GM12891 (cell line): ENCODE measurements at regions not wholly inside any gene's neighbourhood (a gene's known extent, or its start where the extent isn't known, plus 50 kb on each side); places are given as distances from the start of the nearest gene placed in this dataset.

Source experiments
- POLR2A ChIP-seq: IDR thresholded peaks from 2 replicates; pipeline ENCODE4 v1.6.1; 2011; ENCODE audit warnings: low read depth, low read length, control low read depth
- POLR2AphosphoS5 ChIP-seq: IDR thresholded peaks from 2 replicates; pipeline ENCODE4 v1.6.1; 2011; ENCODE audit warnings: low read depth, low read length, control low read depth
- POU2F2 ChIP-seq: IDR thresholded peaks from 2 replicates; pipeline ENCODE4 v1.6.1; 2011; ENCODE audit warnings: low read depth, mild to moderate bottlenecking, control low read depth, low read length, moderate library complexity
- TAF1 ChIP-seq: IDR thresholded peaks from 2 replicates; pipeline ENCODE4 v1.6.1; 2011; ENCODE audit warnings: low read depth, low read length, control low read depth

DNA sequence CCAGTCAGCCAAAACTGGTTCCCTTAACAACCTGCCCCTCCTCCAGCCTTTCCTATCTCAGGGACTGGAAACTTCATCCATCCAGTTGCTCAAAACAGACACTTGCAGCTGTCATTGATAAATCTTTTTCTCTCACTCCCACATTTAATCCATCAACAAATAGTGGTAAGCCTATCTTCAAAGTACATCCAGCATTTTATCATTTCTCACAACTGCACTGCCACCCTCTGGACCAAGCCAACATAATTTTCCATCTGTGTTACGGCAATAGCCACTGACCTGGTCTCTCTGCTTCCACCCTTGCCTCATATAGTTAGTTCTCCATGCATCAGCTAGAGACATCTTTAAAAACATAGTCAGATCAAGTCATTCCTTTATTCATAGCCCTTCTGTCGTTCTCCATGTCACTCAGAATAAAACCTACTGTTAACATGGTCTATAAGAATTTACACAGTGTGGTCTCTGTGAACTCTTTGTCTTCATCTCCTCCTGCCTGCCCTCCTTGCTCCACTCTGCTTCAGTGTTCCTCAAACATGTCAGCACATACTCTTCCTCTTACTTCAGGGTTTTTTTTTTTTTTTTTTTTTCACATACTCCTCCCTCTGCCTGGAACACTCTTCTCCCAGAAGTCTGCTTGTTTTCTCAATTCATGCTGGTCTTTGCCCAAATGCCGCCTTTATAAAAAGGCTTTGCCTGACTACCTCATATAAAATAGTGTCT lies 102.5 kb upstream of the COL6A5 start:
- TF ChIP-seq POLR2AphosphoS5: no peak
- TF ChIP-seq POLR2A: no peak
- TF ChIP-seq TAF1: no peak
- TF ChIP-seq POU2F2: no peak
